NCI-H2227 (cell line): ENCODE measurements at regions not wholly inside any gene's neighbourhood (a gene's known extent, or its start where the extent isn't known, plus 50 kb on each side); places are given as distances from the start of the nearest gene placed in this dataset.
"Not testable (repeated sequence)": the region's sequence is repeated elsewhere in the genome, so short reads cannot be mapped to it uniquely, and the experiment has no call there.

Experiments
- DNase-seq: peaks from one replicate; lab custom pipeline; 2025; ENCODE audit not compliant: unreplicated experiment; lab: John Stamatoyannopoulos, UW

GRCh38 chr2:81529944-81530343 lies 1225.4 kb upstream of the LRRTM1 start:
- DNase-seq = no peak

DNA sequence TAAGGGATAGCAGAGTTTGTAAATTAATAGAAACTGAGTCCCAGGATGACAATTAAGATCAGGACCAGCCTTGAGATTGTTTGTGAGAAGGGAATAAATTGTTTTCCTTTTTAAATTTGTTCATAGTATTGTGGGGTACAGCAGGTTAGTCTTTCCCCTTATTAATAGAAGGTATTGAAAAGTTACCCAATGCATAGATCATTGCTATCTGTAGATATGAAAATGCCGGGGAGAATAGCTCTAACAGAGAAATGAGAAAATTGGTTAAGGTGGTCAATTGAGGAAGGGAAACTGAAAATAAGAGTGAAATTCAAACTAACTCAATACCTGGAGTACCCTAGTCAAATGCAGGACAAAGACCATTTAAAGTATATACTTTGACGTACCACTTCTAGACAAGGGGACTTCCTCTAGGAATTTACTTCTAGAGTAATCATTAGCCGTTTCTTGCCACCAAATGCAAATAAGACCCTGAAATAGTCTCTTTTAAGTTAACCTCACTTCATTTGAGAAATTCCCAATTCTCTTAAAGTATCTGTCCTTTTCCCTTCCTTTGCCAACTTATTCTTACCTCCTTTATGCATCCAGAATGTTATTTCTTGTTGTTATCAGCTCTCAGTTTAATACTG lies 1224.4 kb upstream of the LRRTM1 start:
- no peak for DNase-seq

DNA sequence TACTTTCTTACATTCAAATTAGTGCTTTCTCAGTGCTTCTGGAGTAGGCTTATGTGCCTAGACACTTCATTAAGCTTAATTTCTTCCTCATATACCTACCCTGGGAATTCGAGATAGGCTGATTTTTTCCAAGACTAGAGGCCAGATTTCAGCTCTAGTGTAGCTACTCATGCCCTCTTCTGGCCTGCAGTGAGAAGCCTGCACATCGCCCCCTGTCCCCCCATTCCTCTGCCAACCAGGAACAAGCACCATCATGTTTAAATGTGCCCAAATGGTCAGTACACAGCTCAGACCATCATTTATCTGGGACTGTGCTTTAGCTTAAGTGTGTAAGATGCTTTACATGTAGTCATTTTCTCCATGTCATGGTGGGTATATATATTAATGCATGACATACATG lies 1218.8 kb upstream of the LRRTM1 start:
- no peak for DNase-seq

DNA sequence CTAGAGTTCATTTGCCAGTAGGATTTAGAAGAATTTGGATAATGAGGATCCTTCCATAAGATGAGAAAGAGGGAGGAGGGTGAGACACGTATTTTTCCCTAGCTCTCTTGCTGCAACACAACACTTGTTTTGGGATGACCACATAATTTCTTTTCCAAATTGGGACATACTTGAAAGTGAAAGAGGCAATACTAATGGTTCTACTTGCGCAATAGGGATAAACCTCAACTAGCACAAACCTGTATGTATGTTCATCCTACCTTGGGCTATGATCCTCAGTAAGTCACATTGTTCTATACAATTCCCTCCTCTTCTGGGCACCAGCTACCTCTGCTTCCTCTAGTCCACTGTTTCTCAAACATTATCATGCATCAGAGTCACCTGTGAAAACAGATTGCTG lies 1208.8 kb upstream of the LRRTM1 start:
- no peak for DNase-seq

DNA sequence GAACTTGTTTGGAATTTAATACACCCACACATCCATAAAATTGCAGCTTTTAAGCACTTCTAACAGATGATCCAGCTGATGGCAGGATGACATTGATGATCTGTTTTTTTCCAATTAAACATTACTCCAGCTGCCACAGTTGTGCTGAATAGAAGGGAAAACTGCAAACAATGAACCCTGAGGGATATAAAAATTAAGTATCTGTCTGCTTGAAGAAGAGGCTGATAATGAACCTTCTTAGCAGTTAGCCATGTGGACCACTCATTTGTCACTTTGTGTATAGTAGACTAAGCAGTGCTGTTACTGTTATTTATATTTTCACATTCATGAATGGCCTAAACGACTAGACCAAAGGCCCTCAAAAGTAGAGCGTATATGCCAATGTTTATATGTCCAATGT lies 1201.0 kb upstream of the LRRTM1 start:
- no peak for DNase-seq

DNA sequence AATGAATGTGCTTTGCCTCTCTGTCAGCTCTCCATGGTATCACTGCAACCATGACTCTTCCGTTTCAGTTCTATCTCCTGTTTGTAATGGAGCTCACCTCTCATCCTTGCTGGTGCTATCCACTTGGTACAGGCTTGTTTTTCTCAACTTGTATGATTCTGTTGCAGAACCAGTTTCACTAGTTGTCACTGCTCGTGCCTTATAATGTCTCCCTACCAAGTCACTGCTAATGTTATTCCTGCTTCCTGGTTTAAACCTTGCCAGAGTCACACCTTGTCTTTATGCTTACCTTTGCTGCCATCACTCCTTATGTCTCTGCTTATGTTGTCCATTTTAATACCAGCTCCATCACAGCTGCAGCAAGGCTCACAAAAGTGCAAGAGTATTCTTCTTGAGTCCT lies 1191.0 kb upstream of the LRRTM1 start:
- DNase-seq = no peak

DNA sequence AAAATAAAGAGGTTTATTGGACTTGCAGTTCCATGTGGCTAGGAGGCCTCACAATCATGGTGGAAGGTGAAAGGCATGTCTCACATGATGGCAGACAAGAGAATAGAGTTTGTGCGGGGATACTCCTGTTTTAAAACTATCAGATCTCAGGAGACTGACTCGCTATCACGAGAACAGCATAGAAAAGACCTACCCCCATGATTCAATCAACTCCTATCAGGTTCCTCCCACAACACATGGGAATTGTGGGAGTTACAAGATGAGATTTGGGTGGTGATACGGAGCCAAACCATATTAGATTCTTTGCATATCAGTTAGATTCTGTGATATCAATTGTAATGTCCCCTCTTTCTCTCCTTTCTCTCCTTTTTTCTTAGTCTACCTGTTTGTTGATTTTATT lies 1178.7 kb upstream of the LRRTM1 start:
- no peak for DNase-seq

DNA sequence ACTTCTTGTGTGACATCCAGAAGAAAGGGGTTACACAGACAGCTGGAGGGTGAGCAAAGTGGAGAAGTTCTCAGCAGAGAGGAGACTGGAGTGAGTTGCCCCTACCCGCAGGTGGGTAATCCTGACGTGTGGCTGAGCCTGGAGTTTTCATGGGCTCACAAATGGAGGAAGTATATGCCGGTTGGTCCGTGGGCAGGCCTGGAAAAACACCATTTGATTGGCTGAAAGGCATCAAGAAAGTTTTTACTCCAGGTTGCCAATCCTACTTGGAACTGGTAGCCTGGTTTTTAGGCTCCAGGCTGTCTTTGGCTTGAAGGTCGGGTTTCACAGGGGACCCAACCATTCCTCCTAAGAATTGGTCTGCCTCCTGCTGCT lies 1177.4 kb upstream of the LRRTM1 start:
- DNase-seq = peak; percentile 77

- peak; percentile 90 for DNase-seq
Measured at GRCh38 chr2:81481242-81481993, 1176.9 kb upstream of the LRRTM1 start.

GRCh38 chr2:81467096-81467495 lies 1162.5 kb upstream of the LRRTM1 start:
- DNase-seq = no peak

GRCh38 chr2:81462420-81462819 lies 1157.9 kb upstream of the LRRTM1 start:
- DNase-seq = no peak

GRCh38 chr2:81445176-81445575 lies 1140.6 kb upstream of the LRRTM1 start:
- DNase-seq = no peak

- no peak for DNase-seq
Measured at GRCh38 chr2:81437456-81438000, 1133.0 kb upstream of the LRRTM1 start.

DNA sequence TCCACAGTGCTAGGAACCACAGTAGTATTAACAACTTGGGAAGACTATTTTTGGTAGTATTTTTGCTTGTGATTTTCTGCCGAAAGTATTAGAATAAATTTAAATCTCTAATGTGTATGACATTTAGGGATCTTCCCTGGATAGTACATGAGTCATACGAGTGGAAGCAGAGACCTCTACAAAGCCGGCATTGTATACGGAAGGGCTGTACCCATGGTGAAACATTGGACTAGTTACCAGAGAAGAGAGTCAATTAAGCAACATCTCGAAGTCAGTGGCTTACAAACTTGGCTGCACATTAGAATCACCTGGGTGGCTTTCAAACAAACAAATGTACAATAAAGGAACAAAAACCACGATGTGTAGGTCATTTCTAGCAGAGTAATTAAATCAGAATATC lies 1131.7 kb upstream of the LRRTM1 start:
- DNase-seq = no peak

GRCh38 chr2:81412681-81413080 lies 1108.1 kb upstream of the LRRTM1 start:
- no peak for DNase-seq

GRCh38 chr2:81403508-81403907 lies 1099.0 kb upstream of the LRRTM1 start:
- DNase-seq = no peak

DNA sequence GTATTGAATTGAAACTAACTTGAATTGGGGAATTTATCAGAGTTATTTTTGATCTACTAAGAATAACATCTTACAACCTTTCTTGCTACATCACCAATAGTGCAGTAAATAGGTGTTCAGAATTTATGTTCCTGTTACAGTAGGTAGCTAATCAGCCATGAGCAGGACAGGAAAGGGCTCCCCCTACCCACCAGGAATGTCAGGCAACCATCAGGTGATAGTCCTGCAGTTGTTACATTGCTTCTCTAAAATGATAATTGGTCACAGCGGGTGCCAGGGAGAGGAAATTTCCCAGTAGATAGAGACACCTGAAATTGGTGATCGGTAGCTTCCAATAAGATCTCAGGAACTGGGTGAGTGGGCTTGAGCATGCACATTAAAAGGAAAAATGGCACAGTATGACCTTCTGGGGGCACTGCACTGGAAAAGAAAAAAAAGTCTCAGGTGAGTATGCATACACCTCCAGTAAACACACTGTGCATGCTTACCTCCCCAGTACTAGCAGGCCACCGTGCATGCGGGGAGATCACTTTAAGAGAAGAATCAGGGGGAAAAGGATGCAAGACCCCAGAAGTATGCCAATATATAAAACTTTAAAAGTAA lies 1092.0 kb upstream of the LRRTM1 start:
- DNase-seq = no peak

DNA sequence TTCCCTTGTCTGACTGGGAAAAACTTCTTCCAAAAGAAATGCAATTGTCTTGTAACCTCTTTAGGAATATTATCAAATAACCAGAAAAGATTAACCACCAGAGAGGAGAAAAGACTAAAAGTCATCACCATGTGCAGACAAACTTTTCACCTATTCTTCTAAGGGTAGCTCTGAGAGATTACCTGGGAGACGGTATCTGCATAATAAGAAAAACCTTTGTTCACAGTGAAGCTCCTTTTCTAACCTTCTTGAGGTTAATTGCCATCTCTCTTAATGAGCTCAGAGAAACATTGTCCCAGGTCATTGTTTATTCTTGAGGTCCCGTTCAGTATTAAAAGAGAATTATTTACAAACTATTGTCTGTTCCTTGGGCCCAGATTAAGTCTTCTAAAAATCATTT lies 1091.2 kb upstream of the LRRTM1 start:
- DNase-seq = no peak

GRCh38 chr2:81389203-81389602 lies 1084.7 kb upstream of the LRRTM1 start:
- no peak for DNase-seq

DNA sequence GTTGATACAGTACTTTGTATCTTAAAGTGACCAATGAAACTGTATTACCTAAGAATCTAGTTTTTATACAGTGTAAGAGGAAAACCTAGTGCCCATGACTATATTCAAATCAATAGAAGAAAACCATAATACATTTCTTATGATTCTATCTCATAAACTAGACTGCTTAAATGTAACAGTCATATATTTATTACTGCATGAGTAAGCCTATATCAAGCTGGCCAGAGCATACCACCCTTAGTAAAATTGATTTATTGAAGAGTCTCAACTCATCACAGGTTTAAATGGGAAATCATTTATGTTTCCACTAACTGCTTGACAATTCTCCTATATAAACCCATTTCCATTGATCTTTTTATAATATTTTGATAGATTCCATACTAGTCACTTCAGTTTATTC lies 1059.2 kb upstream of the LRRTM1 start:
- DNase-seq = no peak

DNA sequence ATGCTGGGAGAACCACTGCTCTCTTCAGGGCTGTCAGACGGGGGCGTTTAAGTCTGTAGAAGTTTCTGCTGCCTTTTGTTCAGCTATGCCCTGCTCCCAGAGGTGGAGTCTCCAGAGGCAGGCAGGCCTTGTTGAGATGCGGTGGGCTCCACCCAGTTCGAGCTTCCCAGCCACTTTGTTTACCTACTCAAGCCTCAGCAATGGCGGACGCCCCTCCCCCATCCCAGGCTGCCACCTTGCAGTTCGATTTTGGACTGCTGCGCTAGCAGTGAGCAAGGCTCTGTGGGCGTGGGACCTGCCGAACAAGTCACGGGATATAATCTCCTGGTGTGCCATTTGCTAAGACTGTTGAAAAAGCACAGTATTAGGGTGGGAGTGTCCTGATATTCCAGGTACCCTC lies 1057.9 kb upstream of the LRRTM1 start:
- not testable (repeated sequence) for DNase-seq

- no peak for DNase-seq
Measured at GRCh38 chr2:81355436-81355835, 1050.9 kb upstream of the LRRTM1 start.
